ENCODE measurements at regions not wholly inside any gene's neighbourhood (a gene's known extent, or its start where the extent isn't known, plus 50 kb on each side); places are given as distances from the start of the nearest gene placed in this dataset.
A peak's percentile ranks its signal among the peaks of the same experiment; 100 is the strongest.

DNA sequence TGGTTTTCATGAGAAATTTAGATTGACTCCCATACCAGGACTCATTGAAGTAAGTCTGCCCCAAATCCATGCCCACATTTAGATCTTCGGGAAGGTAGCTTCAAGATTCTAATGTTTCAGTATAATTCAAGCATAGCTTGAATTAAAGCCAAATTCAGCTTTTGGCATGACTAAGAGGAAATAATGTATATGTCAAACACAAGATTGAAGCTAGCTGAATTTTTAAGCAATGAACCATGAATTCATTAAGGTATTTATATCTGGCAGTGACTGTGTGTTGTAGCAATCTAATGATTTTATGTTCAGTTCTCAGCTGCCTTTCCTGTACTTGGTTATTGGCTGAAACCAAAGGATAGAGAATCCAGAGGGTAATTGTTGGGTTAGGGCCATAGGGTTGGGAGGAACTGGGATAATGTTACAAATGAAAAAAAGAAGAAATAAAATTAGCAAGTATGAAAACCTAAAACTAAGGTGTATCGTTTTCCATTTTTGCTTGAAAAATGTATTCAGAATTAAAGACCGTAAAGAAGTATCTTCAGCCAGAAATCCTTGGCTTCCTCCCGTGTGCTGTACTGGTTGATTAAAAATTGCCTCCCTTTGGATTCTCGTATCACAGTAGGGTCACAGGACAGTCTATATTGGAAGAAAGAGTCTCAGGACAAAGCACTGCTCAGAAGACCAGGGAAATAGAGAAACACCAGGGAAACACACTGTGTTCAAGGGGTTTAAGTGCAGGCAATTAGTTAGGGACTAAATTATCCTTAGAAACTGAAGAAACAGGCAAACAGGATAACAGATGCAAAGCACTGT lies 119.0 kb upstream of the FN1 start:
- no peak overlapping the region for H3K27ac ChIP-seq (ENCODE audit: low read depth, low read length)
- no peaks in the 10 kb centered on the region for H3K9me3 ChIP-seq (ENCODE audit: control insufficient read depth, insufficient read depth, low read length)
- H3K36me3 ChIP-seq (ENCODE audit: control insufficient read depth, low read length) = no peaks in the 10 kb centered on the region
- H3K27me3 ChIP-seq (ENCODE audit: control insufficient read depth, low read length) = no peaks in the 10 kb centered on the region
- H3K4me1 ChIP-seq (ENCODE audit: control insufficient read depth, low read length) = no peaks in the 10 kb centered on the region
- H3K4me2 ChIP-seq (ENCODE audit: low read length) = no peak overlapping the region
- no peak overlapping the region for H3K4me3 ChIP-seq (ENCODE audit: low read length)
- no peaks in the 10 kb centered on the region for H3K79me2 ChIP-seq (ENCODE audit: control insufficient read depth, low read length)
- TF ChIP-seq, protein P1, sequence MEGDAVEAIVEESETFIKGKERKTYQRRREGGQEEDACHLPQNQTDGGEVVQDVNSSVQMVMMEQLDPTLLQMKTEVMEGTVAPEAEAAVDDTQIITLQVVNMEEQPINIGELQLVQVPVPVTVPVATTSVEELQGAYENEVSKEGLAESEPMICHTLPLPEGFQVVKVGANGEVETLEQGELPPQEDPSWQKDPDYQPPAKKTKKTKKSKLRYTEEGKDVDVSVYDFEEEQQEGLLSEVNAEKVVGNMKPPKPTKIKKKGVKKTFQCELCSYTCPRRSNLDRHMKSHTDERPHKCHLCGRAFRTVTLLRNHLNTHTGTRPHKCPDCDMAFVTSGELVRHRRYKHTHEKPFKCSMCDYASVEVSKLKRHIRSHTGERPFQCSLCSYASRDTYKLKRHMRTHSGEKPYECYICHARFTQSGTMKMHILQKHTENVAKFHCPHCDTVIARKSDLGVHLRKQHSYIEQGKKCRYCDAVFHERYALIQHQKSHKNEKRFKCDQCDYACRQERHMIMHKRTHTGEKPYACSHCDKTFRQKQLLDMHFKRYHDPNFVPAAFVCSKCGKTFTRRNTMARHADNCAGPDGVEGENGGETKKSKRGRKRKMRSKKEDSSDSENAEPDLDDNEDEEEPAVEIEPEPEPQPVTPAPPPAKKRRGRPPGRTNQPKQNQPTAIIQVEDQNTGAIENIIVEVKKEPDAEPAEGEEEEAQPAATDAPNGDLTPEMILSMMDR (IDR thresholded peaks at IDR 0.05; ENCODE audit: low read depth, low read length, poor library complexity, severe bottlenecking) = no peak
- no peak for TF ChIP-seq EZH2phosphoT487 (IDR thresholded peaks at IDR 0.05; ENCODE audit: borderline replicate concordance, low read length)
- H4K20me1 ChIP-seq (ENCODE audit: control insufficient read depth, insufficient read depth, low read depth, low read length) = no peaks in the 10 kb centered on the region
- no peaks in the 10 kb centered on the region for H3F3A ChIP-seq (ENCODE audit: control insufficient read depth, insufficient read depth)
- H3K9me2 ChIP-seq (replicated peaks; ENCODE audit: control insufficient read depth, low read length) = no peaks in the 10 kb centered on the region

DNA sequence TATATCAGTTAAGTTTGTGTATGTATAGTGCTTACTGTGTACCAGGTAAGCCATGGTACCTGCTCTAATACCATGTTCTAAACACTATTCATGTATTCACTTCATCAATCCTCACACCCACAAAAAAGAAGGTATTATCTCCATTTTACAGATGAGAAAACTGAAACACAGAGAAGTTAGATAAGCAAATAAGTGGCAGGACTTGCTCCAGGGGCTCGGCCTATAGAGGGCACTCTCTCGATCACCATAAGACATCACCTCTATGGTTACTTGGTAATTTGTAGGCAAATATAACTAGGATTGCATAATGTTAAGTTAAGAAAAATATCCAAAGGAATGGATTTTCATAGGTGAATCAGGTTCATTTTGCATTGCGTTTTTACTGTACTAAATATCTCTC lies 118.1 kb upstream of the FN1 start:
- Histone ChIP-seq H3K9me3 (ENCODE audit: control insufficient read depth, insufficient read depth, low read length) (no peaks in the 10 kb centered on the region), H3K4me1 (ENCODE audit: control insufficient read depth, low read length) (no peaks in the 10 kb centered on the region), H3K79me2 (ENCODE audit: control insufficient read depth, low read length) (no peaks in the 10 kb centered on the region), H3K36me3 (ENCODE audit: control insufficient read depth, low read length) (no peaks in the 10 kb centered on the region), H3K27me3 (ENCODE audit: control insufficient read depth, low read length) (no peaks in the 10 kb centered on the region), H3F3A (ENCODE audit: control insufficient read depth, insufficient read depth) (no peaks in the 10 kb centered on the region), H3K4me2 (ENCODE audit: low read length) (no peak overlapping the region), H3K4me3 (ENCODE audit: low read length) (no peak overlapping the region), H3K9me2 (replicated peaks; ENCODE audit: control insufficient read depth, low read length) (no peaks in the 10 kb centered on the region), H4K20me1 (ENCODE audit: control insufficient read depth, insufficient read depth, low read depth, low read length) (no peaks in the 10 kb centered on the region), H3K27ac (ENCODE audit: low read depth, low read length) (no peak overlapping the region)
- TF ChIP-seq, protein P1 (IDR thresholded peaks at IDR 0.05; ENCODE audit: low read depth, low read length, poor library complexity, severe bottlenecking) = peak; percentile 35
- no peak for TF ChIP-seq EZH2phosphoT487 (IDR thresholded peaks at IDR 0.05; ENCODE audit: borderline replicate concordance, low read length)

DNA sequence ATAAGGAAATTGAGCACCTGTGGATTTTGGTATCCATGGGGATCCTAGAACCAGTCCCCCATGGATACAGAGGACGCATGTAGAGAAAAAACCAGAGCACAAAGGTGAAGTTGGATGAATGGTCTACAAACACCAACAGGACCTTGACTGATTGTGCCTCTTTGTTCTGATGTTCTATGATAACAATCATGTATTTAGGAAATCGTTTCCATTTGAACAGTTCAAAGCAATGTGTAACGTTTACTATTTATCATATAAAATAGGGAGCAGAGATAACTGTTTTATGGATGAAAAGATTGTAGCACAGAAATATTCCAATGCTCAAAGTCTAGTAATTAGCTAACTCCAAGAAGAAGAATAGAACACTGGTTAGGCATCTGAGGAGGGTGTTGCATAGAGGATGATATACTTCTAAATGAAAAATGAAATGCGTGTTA lies 116.3 kb upstream of the FN1 start:
- Histone ChIP-seq H3K79me2 (ENCODE audit: control insufficient read depth, low read length) (no peaks in the 10 kb centered on the region), H3K4me2 (ENCODE audit: low read length) (no peak overlapping the region), H3K9me2 (replicated peaks; ENCODE audit: control insufficient read depth, low read length) (no peaks in the 10 kb centered on the region), H3K4me1 (ENCODE audit: control insufficient read depth, low read length) (no peaks in the 10 kb centered on the region), H3K27ac (ENCODE audit: low read depth, low read length) (no peak overlapping the region), H3F3A (ENCODE audit: control insufficient read depth, insufficient read depth) (no peaks in the 10 kb centered on the region), H3K27me3 (ENCODE audit: control insufficient read depth, low read length) (no peaks in the 10 kb centered on the region), H4K20me1 (ENCODE audit: control insufficient read depth, insufficient read depth, low read depth, low read length) (no peaks in the 10 kb centered on the region), H3K9me3 (ENCODE audit: control insufficient read depth, insufficient read depth, low read length) (no peaks in the 10 kb centered on the region), H3K36me3 (ENCODE audit: control insufficient read depth, low read length) (no peaks in the 10 kb centered on the region), H3K4me3 (ENCODE audit: low read length) (no peak overlapping the region)
- TF ChIP-seq, protein P1 (IDR thresholded peaks at IDR 0.05; ENCODE audit: low read depth, low read length, poor library complexity, severe bottlenecking) = no peak
- TF ChIP-seq EZH2phosphoT487 (IDR thresholded peaks at IDR 0.05; ENCODE audit: borderline replicate concordance, low read length) = no peak

All from DOHH2 (cell line).